HK-2 (cell line): ENCODE measurements at regions not wholly inside any gene's neighbourhood (a gene's known extent, or its start where the extent isn't known, plus 50 kb on each side); places are given as distances from the start of the nearest gene placed in this dataset.
A peak's percentile ranks its signal among the peaks of the same experiment; 100 is the strongest.

Experiments
- DNase-seq: peaks from one replicate; pipeline ENCODE4 v3.0.0-alpha.2; 2018; ENCODE audit not compliant: unreplicated experiment

- no peak for DNase-seq
Measured at GRCh38 chr9:88077071-88077617, 61.1 kb downstream of the SPATA31C2 start.

- peak; percentile 92 for DNase-seq
Measured at GRCh38 chr9:88076286-88077070, 61.8 kb downstream of the SPATA31C2 start.

GRCh38 chr9:88075966-88076285 is 62.3 kb downstream of the SPATA31C2 start:
- DNase-seq = no peak

GRCh38 chr9:88075506-88075905 is 62.8 kb downstream of the SPATA31C2 start:
- DNase-seq = no peak

GRCh38 chr9:88074931-88075330 is 63.3 kb downstream of the SPATA31C2 start:
- DNase-seq = no peak

GRCh38 chr9:88072831-88073375 is 65.4 kb downstream of the SPATA31C2 start:
- no peak for DNase-seq

GRCh38 chr9:88071331-88071730 is 66.9 kb downstream of the SPATA31C2 start:
- no peak for DNase-seq

GRCh38 chr9:88065619-88066018 is 72.7 kb downstream of the SPATA31C2 start:
- no peak for DNase-seq

- no peak for DNase-seq
Measured at GRCh38 chr9:88064554-88064953, 73.7 kb downstream of the SPATA31C2 start.

GRCh38 chr9:88060746-88061145 is 77.5 kb downstream of the SPATA31C2 start:
- DNase-seq = no peak

- DNase-seq = no peak
Measured at GRCh38 chr9:88059469-88059868, 78.8 kb downstream of the SPATA31C2 start.

- no peak for DNase-seq
Measured at GRCh38 chr9:88056876-88057275, 81.4 kb downstream of the SPATA31C2 start.

GRCh38 chr9:88053856-88054501 is 79.6 kb upstream of the CDK20 start:
- no peak for DNase-seq

- DNase-seq = no peak
Measured at GRCh38 chr9:88052321-88052965, 78.1 kb upstream of the CDK20 start.

- no peak for DNase-seq
Measured at GRCh38 chr9:88051138-88051537, 76.8 kb upstream of the CDK20 start.

GRCh38 chr9:88049677-88050307 is 75.5 kb upstream of the CDK20 start:
- no peak for DNase-seq

- no peak for DNase-seq
Measured at GRCh38 chr9:88046542-88046941, 72.2 kb upstream of the CDK20 start.

- no peak for DNase-seq
Measured at GRCh38 chr9:88045686-88046085, 71.4 kb upstream of the CDK20 start.

- DNase-seq = no peak
Measured at GRCh38 chr9:88044200-88044599, 69.9 kb upstream of the CDK20 start.

- no peak for DNase-seq
Measured at GRCh38 chr9:88043647-88044046, 69.3 kb upstream of the CDK20 start.

GRCh38 chr9:88041447-88041846 is 67.1 kb upstream of the CDK20 start:
- no peak for DNase-seq

GRCh38 chr9:88037285-88037845 is 63.0 kb upstream of the CDK20 start:
- no peak for DNase-seq
